ENCODE measurements at regions not wholly inside any gene's neighbourhood (a gene's known extent, or its start where the extent isn't known, plus 50 kb on each side); places are given as distances from the start of the nearest gene placed in this dataset.

- H3K4me1 ChIP-seq (ENCODE audit: control insufficient read depth in 1 of 2, insufficient read depth in 2 of 2, low read depth in 1 of 2, low read length in 1 of 2): peaks cover 0 to 2% of the 10 kb centered on the region in 2 experiments; a peak in 1 of 4 replicates
- no peak overlapping the region for H3K27ac ChIP-seq (ENCODE audit: low read depth in 2 of 2, low read length in 1 of 2)
- ChIA-PET CTCF (interaction anchor here (0.6 to 1.5 kb wide), 2 partner anchors 11 to 220 kb away, joined by 3 to 5 read pairs; no protein-coding TSS in a partner anchor), POLR2A (no interaction called here)
- H2AFZ ChIP-seq (ENCODE audit: low read depth): no peak overlapping the region
- H3K4me3 ChIP-seq (ENCODE audit: low read depth in 2 of 2, low read length in 1 of 2): no peak overlapping the region
- no peaks in the 10 kb centered on the region for H3K79me2 ChIP-seq (ENCODE audit: insufficient read depth)
- H4K20me1 ChIP-seq (ENCODE audit: insufficient read depth): no peaks in the 10 kb centered on the region
- H3K36me3 ChIP-seq (replicated peaks in 1 of 2; ENCODE audit: control insufficient read depth in 1 of 2, insufficient read depth in 2 of 2, low read length in 1 of 2): no peaks in the 10 kb centered on the region
- H3K4me2 ChIP-seq: no peak overlapping the region
- no peaks in the 10 kb centered on the region for H3K9me2 ChIP-seq
- H3F3A ChIP-seq (replicated peaks; ENCODE audit: insufficient read depth): no peaks in the 10 kb centered on the region
- no peaks in the 10 kb centered on the region for H3K9me3 ChIP-seq
- DNase-seq: no peak
- TF ChIP-seq EZH2phosphoT487 (IDR thresholded peaks at IDR 0.05; ENCODE audit: borderline replicate concordance, low read depth) (no peak), RFX5 (IDR thresholded peaks at IDR 0.05; ENCODE audit: low read length) (no peak), SIN3A (IDR thresholded peaks at IDR 0.05; ENCODE audit: borderline replicate concordance, low read depth, low read length) (no peak), JUND (IDR thresholded peaks at IDR 0.05) (no peak), YY1 (IDR thresholded peaks at IDR 0.05; ENCODE audit: low read depth) (no peak), CTCF (IDR thresholded peaks at IDR 0.05) (no peak), IRF3 (IDR thresholded peaks at IDR 0.05; ENCODE audit: low read depth, low read length) (no peak), MEF2A (IDR thresholded peaks at IDR 0.05; ENCODE audit: borderline replicate concordance, low read depth) (no peak), TCF12 (IDR thresholded peaks at IDR 0.05) (no peak), NFIC (IDR thresholded peaks at IDR 0.05; ENCODE audit: borderline replicate concordance) (no peak)
- H3K27me3 ChIP-seq (ENCODE audit: insufficient read depth): no peaks in the 10 kb centered on the region
- no peak overlapping the region for H3K9ac ChIP-seq
These were observed 132.0 kb upstream of the ATP2B2 start for GRCh38 chr3:10637342-10637741.

GRCh38 chr3:10638466-10638865, 133.1 kb upstream of the ATP2B2 start:
- Histone ChIP-seq H3F3A (replicated peaks; ENCODE audit: insufficient read depth) (no peaks in the 10 kb centered on the region), H3K9ac (no peak overlapping the region), H2AFZ (ENCODE audit: low read depth) (no peak overlapping the region), H3K36me3 (replicated peaks in 1 of 2; ENCODE audit: control insufficient read depth in 1 of 2, insufficient read depth in 2 of 2, low read length in 1 of 2) (no peaks in the 10 kb centered on the region), H3K9me3 (no peaks in the 10 kb centered on the region), H3K27ac (ENCODE audit: low read depth in 2 of 2, low read length in 1 of 2) (no peak overlapping the region), H3K4me3 (ENCODE audit: low read depth in 2 of 2, low read length in 1 of 2) (no peak overlapping the region), H3K9me2 (no peaks in the 10 kb centered on the region), H3K27me3 (ENCODE audit: insufficient read depth) (no peaks in the 10 kb centered on the region), H3K79me2 (ENCODE audit: insufficient read depth) (no peaks in the 10 kb centered on the region), H4K20me1 (ENCODE audit: insufficient read depth) (no peaks in the 10 kb centered on the region), H3K4me1 (ENCODE audit: control insufficient read depth in 1 of 2, insufficient read depth in 2 of 2, low read depth in 1 of 2, low read length in 1 of 2) (peaks cover 0 to 2% of the 10 kb centered on the region in 2 experiments; a peak in 1 of 4 replicates), H3K4me2 (no peak overlapping the region)
- ChIA-PET POLR2A (no interaction called here), CTCF (interaction anchor here (1.5 kb wide), 1 partner anchor 10 kb away, joined by 5 read pairs; no protein-coding TSS in a partner anchor)
- no peak for DNase-seq
- TF ChIP-seq TAF1 (IDR thresholded peaks at IDR 0.05; ENCODE audit: borderline replicate concordance, low read depth, low read length) (no peak), EP300 (IDR thresholded peaks at IDR 0.05; ENCODE audit: borderline replicate concordance in 1 of 2, low read depth in 1 of 2, low read length in 1 of 2) (no peak), FOSL2 (IDR thresholded peaks at IDR 0.05; ENCODE audit: borderline replicate concordance, low read depth) (no peak), IRF3 (IDR thresholded peaks at IDR 0.05; ENCODE audit: low read depth, low read length) (no peak), PBX3 (IDR thresholded peaks at IDR 0.05) (no peak)
